Erythroblast (primary cell): ENCODE measurements at regions not wholly inside any gene's neighbourhood (a gene's known extent, or its start where the extent isn't known, plus 50 kb on each side); places are given as distances from the start of the nearest gene placed in this dataset.

ENCODE experiments used
- GATA1 ChIP-seq: IDR thresholded peaks from 2 replicates; pipeline ENCODE4 v1.6.1; 2011; ENCODE audit warnings: low read depth, mild to moderate bottlenecking, control low read depth, low read length, moderate library complexity
- POLR2A ChIP-seq: IDR thresholded peaks from 2 replicates; pipeline ENCODE4 v1.6.1; 2011; ENCODE audit warnings: mild to moderate bottlenecking, low read length

DNA sequence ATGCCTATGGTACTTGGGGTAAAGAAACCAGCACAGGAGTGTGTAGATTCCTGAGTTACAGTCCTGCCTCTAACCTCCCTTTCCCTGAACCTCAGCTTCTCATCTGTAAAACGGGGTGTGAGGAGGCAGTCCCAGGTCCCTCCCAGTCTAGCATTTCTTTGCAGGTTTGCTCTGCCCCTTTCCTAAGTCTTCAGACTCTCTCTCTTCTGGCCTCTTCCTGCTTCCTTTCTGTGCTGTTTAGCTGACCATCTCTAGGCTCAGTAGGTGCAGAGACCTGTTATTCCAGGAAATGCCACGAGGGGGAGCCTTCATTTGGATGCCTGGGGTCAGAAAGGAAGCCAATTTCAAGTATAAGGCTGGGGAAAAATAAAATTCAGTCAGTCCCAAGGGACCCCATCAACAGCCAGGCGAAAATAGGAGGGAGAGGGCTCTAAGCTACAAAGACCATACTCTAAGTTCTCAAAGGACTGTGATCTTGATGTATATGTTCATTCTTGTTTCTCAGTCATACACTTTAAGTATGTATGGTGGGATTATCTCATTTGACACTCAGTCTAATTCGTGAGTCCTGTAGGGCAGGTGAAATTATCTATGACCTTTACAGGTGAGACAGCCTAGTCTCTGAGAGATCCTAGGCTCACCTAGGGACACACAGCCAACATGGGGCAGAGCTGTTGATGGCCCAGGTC lies 89.1 kb downstream of the NCR2 start:
- TF ChIP-seq POLR2A: no peak
- TF ChIP-seq GATA1: no peak
